ENCODE measurements at regions not wholly inside any gene's neighbourhood (a gene's known extent, or its start where the extent isn't known, plus 50 kb on each side); places are given as distances from the start of the nearest gene placed in this dataset.

GRCh38 chr6:2517401-2517800, 233.3 kb downstream of the MYLK4 start:
- ChIA-PET CTCF (no interaction called here), POLR2A (no interaction called here)
- Histone ChIP-seq H3K4me3 (ENCODE audit: control insufficient read depth in 1 of 7, extremely low read depth in 1 of 7, insufficient read depth in 4 of 7, low read depth in 2 of 7, low read length in 6 of 7) (no peak overlapping the region), H3K9me3 (ENCODE audit: control extremely low read depth in 1 of 5, control insufficient read depth in 4 of 5, insufficient read depth in 2 of 5, low read depth in 1 of 5, low read length in 4 of 5) (peaks cover 0 to 19% (median 6%) of the 10 kb centered on the region in 5 experiments), H3K36me3 (ENCODE audit: control insufficient read depth in 4 of 4, insufficient read depth in 4 of 4, low read length in 3 of 4) (no peaks in the 10 kb centered on the region), H3K4me1 (ENCODE audit: control extremely low read depth in 1 of 4, control insufficient read depth in 4 of 4, insufficient read depth in 4 of 4, low read length in 3 of 4) (peaks cover 0 to 6% (median 3%) of the 10 kb centered on the region in 4 experiments), H3K27ac (ENCODE audit: insufficient read depth in 1 of 2, low read depth in 1 of 2, low read length in 2 of 2, poor library complexity in 1 of 2, severe bottlenecking in 2 of 2) (no peak overlapping the region), H3K27me3 (replicated peaks in 2 of 5; ENCODE audit: control insufficient read depth in 4 of 5, insufficient read depth in 5 of 5, low read length in 4 of 5) (peaks cover 0 to 12% (median 2%) of the 10 kb centered on the region in 5 experiments)
- WGBS (ENCODE audit: insufficient coverage), result 100% methylated on average over 2 of the region's 3 CpGs
- DNase-seq, result no peak

DNA sequence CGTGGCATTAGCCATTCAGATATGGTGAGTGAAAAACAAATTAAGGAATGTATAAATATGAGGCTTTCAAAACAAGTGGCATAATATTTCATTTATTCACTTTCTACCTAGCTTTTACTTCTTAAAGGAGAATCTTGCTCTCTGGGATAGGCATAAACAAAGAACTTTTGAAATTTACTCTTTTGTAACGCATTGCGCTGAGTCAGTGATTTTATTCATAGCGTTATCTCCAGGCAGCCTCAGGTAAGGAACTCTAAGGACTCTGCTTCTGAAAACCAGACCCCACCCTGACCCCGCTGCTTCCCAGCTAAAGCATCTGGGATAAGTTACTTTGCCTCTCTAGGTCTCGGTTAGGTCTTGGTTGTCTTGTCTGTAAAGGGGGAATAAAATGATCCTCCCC, 234.7 kb downstream of the MYLK4 start:
- CTCF ChIA-PET, result no interaction called here

GRCh38 chr6:2514965-2515543, 235.7 kb downstream of the MYLK4 start:
- H3K9me3 ChIP-seq (ENCODE audit: control extremely low read depth in 1 of 5, control insufficient read depth in 4 of 5, insufficient read depth in 2 of 5, low read depth in 1 of 5, low read length in 4 of 5), result peaks cover 0 to 14% (median 1%) of the 10 kb centered on the region in 5 experiments
- no peak overlapping the region for H3K4me3 ChIP-seq (ENCODE audit: control insufficient read depth in 1 of 7, extremely low read depth in 1 of 7, insufficient read depth in 4 of 7, low read depth in 2 of 7, low read length in 6 of 7)
- CTCF ChIA-PET, result no interaction called here
- no peak overlapping the region for H3K27ac ChIP-seq (ENCODE audit: insufficient read depth in 1 of 2, low read depth in 1 of 2, low read length in 2 of 2, poor library complexity in 1 of 2, severe bottlenecking in 2 of 2)
- no peak for DNase-seq
- WGBS (ENCODE audit: insufficient coverage), result 94% methylated on average over 14 of the region's 15 CpGs
- POLR2A ChIA-PET, result no interaction called here
- H3K36me3 ChIP-seq (ENCODE audit: control insufficient read depth in 4 of 4, insufficient read depth in 4 of 4, low read length in 3 of 4), result no peaks in the 10 kb centered on the region
- H3K4me1 ChIP-seq (ENCODE audit: control extremely low read depth in 1 of 4, control insufficient read depth in 4 of 4, insufficient read depth in 4 of 4, low read length in 3 of 4), result no peaks in the 10 kb centered on the region
- peaks cover 0 to 10% (median 3%) of the 10 kb centered on the region in 5 experiments for H3K27me3 ChIP-seq (replicated peaks in 2 of 5; ENCODE audit: control insufficient read depth in 4 of 5, insufficient read depth in 5 of 5, low read length in 4 of 5)

More for the DNA sequence above, 234.7 kb downstream of the MYLK4 start:
- no peaks in the 10 kb centered on the region for H3K4me1 ChIP-seq (ENCODE audit: control extremely low read depth in 1 of 4, control insufficient read depth in 4 of 4, insufficient read depth in 4 of 4, low read length in 3 of 4)
- H3K27ac ChIP-seq (ENCODE audit: insufficient read depth in 1 of 2, low read depth in 1 of 2, low read length in 2 of 2, poor library complexity in 1 of 2, severe bottlenecking in 2 of 2), result no peak overlapping the region
- no peak for DNase-seq
- peaks cover 0 to 12% (median 4%) of the 10 kb centered on the region in 5 experiments for H3K27me3 ChIP-seq (replicated peaks in 2 of 5; ENCODE audit: control insufficient read depth in 4 of 5, insufficient read depth in 5 of 5, low read length in 4 of 5)
- 97% methylated on average over 3 of the region's 6 CpGs for WGBS (ENCODE audit: insufficient coverage)
- H3K36me3 ChIP-seq (ENCODE audit: control insufficient read depth in 4 of 4, insufficient read depth in 4 of 4, low read length in 3 of 4), result no peaks in the 10 kb centered on the region
- H3K9me3 ChIP-seq (ENCODE audit: control extremely low read depth in 1 of 5, control insufficient read depth in 4 of 5, insufficient read depth in 2 of 5, low read depth in 1 of 5, low read length in 4 of 5), result peaks cover 0 to 19% (median 6%) of the 10 kb centered on the region in 5 experiments
- POLR2A ChIA-PET, result no interaction called here
- H3K4me3 ChIP-seq (ENCODE audit: control insufficient read depth in 1 of 7, extremely low read depth in 1 of 7, insufficient read depth in 4 of 7, low read depth in 2 of 7, low read length in 6 of 7), result no peak overlapping the region

DNA sequence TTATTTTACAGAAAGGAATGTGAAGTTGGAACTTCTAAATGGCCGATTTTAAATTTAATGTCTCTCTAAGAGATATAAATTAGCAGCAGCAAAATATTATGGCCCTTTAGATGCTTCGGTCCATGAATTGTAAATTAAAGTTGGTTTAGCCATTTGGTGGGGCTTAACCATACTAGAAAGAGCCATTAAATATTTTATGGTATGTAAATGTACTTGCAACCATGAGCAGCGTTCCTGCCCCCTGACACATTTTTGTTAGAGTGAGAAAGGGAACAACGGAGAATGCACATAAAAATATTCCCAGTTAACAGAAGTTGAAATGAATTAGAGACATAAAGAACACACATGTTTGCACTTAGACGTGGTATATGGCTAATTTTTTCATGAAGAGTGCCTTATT, 237.9 kb downstream of the MYLK4 start:
- peaks cover 0 to 3% (median 0%) of the 10 kb centered on the region in 5 experiments for H3K9me3 ChIP-seq (ENCODE audit: control extremely low read depth in 1 of 5, control insufficient read depth in 4 of 5, insufficient read depth in 2 of 5, low read depth in 1 of 5, low read length in 4 of 5)
- no peaks in the 10 kb centered on the region for H3K36me3 ChIP-seq (ENCODE audit: control insufficient read depth in 4 of 4, insufficient read depth in 4 of 4, low read length in 3 of 4)
- H3K4me1 ChIP-seq (ENCODE audit: control extremely low read depth in 1 of 4, control insufficient read depth in 4 of 4, insufficient read depth in 4 of 4, low read length in 3 of 4), result peaks cover 0 to 3% (median 0%) of the 10 kb centered on the region in 4 experiments
- no peak for DNase-seq
- CTCF ChIA-PET, result no interaction called here
- POLR2A ChIA-PET, result no interaction called here
- 100% methylated on average over 1 of the region's 5 CpGs for WGBS (ENCODE audit: insufficient coverage)
- no peak overlapping the region for H3K4me3 ChIP-seq (ENCODE audit: control insufficient read depth in 1 of 7, extremely low read depth in 1 of 7, insufficient read depth in 4 of 7, low read depth in 2 of 7, low read length in 6 of 7)
- no peak overlapping the region for H3K27ac ChIP-seq (ENCODE audit: insufficient read depth in 1 of 2, low read depth in 1 of 2, low read length in 2 of 2, poor library complexity in 1 of 2, severe bottlenecking in 2 of 2)
- H3K27me3 ChIP-seq (replicated peaks in 2 of 5; ENCODE audit: control insufficient read depth in 4 of 5, insufficient read depth in 5 of 5, low read length in 4 of 5), result peaks cover 0 to 10% (median 4%) of the 10 kb centered on the region in 5 experiments

GRCh38 chr6:2510316-2510715, 240.4 kb downstream of the MYLK4 start:
- POLR2A ChIA-PET, result no interaction called here
- H3K36me3 ChIP-seq (ENCODE audit: control insufficient read depth in 4 of 4, insufficient read depth in 4 of 4, low read length in 3 of 4), result no peaks in the 10 kb centered on the region
- no peak overlapping the region for H3K4me3 ChIP-seq (ENCODE audit: control insufficient read depth in 1 of 7, extremely low read depth in 1 of 7, insufficient read depth in 4 of 7, low read depth in 2 of 7, low read length in 6 of 7)
- H3K27me3 ChIP-seq (replicated peaks in 2 of 5; ENCODE audit: control insufficient read depth in 4 of 5, insufficient read depth in 5 of 5, low read length in 4 of 5), result peaks cover 0 to 19% (median 4%) of the 10 kb centered on the region in 5 experiments
- H3K9me3 ChIP-seq (ENCODE audit: control extremely low read depth in 1 of 5, control insufficient read depth in 4 of 5, insufficient read depth in 2 of 5, low read depth in 1 of 5, low read length in 4 of 5), result peaks cover 0 to 3% (median 0%) of the 10 kb centered on the region in 5 experiments
- DNase-seq, result no peak
- H3K27ac ChIP-seq (ENCODE audit: insufficient read depth in 1 of 2, low read depth in 1 of 2, low read length in 2 of 2, poor library complexity in 1 of 2, severe bottlenecking in 2 of 2), result no peak overlapping the region
- WGBS (ENCODE audit: insufficient coverage), result 96% methylated on average over 13 of the region's 13 CpGs
- CTCF ChIA-PET, result interaction anchor here (1.6 kb wide), 1 partner anchor 10 kb away, joined by 3 read pairs; no protein-coding TSS in a partner anchor
- H3K4me1 ChIP-seq (ENCODE audit: control extremely low read depth in 1 of 4, control insufficient read depth in 4 of 4, insufficient read depth in 4 of 4, low read length in 3 of 4), result peaks cover 0 to 12% (median 6%) of the 10 kb centered on the region in 4 experiments

GRCh38 chr6:2509711-2510110, 241.0 kb downstream of the MYLK4 start:
- 94% methylated on average over 13 of the region's 16 CpGs for WGBS (ENCODE audit: insufficient coverage)
- Histone ChIP-seq H3K27me3 (replicated peaks in 2 of 5; ENCODE audit: control insufficient read depth in 4 of 5, insufficient read depth in 5 of 5, low read length in 4 of 5) (peaks cover 0 to 19% (median 0%) of the 10 kb centered on the region in 5 experiments), H3K4me1 (ENCODE audit: control extremely low read depth in 1 of 4, control insufficient read depth in 4 of 4, insufficient read depth in 4 of 4, low read length in 3 of 4) (peaks cover 0 to 12% (median 6%) of the 10 kb centered on the region in 4 experiments), H3K4me3 (ENCODE audit: control insufficient read depth in 1 of 7, extremely low read depth in 1 of 7, insufficient read depth in 4 of 7, low read depth in 2 of 7, low read length in 6 of 7) (no peak overlapping the region), H3K9me3 (ENCODE audit: control extremely low read depth in 1 of 5, control insufficient read depth in 4 of 5, insufficient read depth in 2 of 5, low read depth in 1 of 5, low read length in 4 of 5) (no peaks in the 10 kb centered on the region), H3K27ac (ENCODE audit: insufficient read depth in 1 of 2, low read depth in 1 of 2, low read length in 2 of 2, poor library complexity in 1 of 2, severe bottlenecking in 2 of 2) (no peak overlapping the region), H3K36me3 (ENCODE audit: control insufficient read depth in 4 of 4, insufficient read depth in 4 of 4, low read length in 3 of 4) (no peaks in the 10 kb centered on the region)
- POLR2A ChIA-PET, result no interaction called here
- DNase-seq, result no peak
- CTCF ChIA-PET, result interaction anchor here (1.6 kb wide), 1 partner anchor 9 kb away, joined by 3 read pairs; no protein-coding TSS in a partner anchor

- H3K27me3 ChIP-seq (replicated peaks in 2 of 5; ENCODE audit: control insufficient read depth in 4 of 5, insufficient read depth in 5 of 5, low read length in 4 of 5), result peaks cover 0 to 19% (median 0%) of the 10 kb centered on the region in 5 experiments
- ChIA-PET CTCF (no interaction called here), POLR2A (no interaction called here)
- 40% methylated on average over 1 of the region's 3 CpGs for WGBS (ENCODE audit: insufficient coverage)
- H3K4me3 ChIP-seq (ENCODE audit: control insufficient read depth in 1 of 7, extremely low read depth in 1 of 7, insufficient read depth in 4 of 7, low read depth in 2 of 7, low read length in 6 of 7), result no peak overlapping the region
- H3K9me3 ChIP-seq (ENCODE audit: control extremely low read depth in 1 of 5, control insufficient read depth in 4 of 5, insufficient read depth in 2 of 5, low read depth in 1 of 5, low read length in 4 of 5), result no peaks in the 10 kb centered on the region
- no peaks in the 10 kb centered on the region for H3K36me3 ChIP-seq (ENCODE audit: control insufficient read depth in 4 of 4, insufficient read depth in 4 of 4, low read length in 3 of 4)
- no peak overlapping the region for H3K27ac ChIP-seq (ENCODE audit: insufficient read depth in 1 of 2, low read depth in 1 of 2, low read length in 2 of 2, poor library complexity in 1 of 2, severe bottlenecking in 2 of 2)
- DNase-seq, result peak; percentile 16 to 71 (median 55)
- H3K4me1 ChIP-seq (ENCODE audit: control extremely low read depth in 1 of 4, control insufficient read depth in 4 of 4, insufficient read depth in 4 of 4, low read length in 3 of 4), result peaks cover 0 to 12% (median 6%) of the 10 kb centered on the region in 4 experiments
These were observed 242.7 kb downstream of the MYLK4 start for GRCh38 chr6:2508071-2508470.
